ENCODE measurements at regions not wholly inside any gene's neighbourhood (a gene's known extent, or its start where the extent isn't known, plus 50 kb on each side); places are given as distances from the start of the nearest gene placed in this dataset.

DNA sequence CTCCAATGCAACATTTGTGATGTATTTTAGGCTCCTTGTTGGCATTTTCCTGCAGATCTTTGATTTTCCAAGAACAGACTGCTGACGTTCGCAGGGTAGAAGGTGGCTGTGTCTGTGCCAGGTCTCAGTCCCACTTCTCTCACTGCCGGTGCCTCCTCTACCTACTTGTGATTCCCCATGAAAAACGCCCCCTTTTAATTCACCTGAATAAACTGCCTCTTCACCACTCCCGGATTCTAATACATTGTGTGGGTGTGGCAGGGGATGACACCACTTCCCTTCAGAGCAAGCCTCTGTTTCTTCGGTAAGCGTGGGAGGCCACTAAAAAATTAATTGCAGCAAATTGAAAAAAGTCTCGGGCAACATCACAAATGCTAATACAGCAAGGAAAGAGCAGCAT lies 96.1 kb upstream of the FAM9B start:
- H3K4me1 ChIP-seq (ENCODE audit: insufficient read depth) = no peaks in the 10 kb centered on the region
- no peaks in the 10 kb centered on the region for H3K9me2 ChIP-seq (ENCODE audit: insufficient read depth)
- H3K9me3 Mint-ChIP-seq = peaks cover 4% of the 10 kb centered on the region; the same call in 2 of the 3 replicates
- no peak overlapping the region for H2AFZ ChIP-seq
- no peaks in the 10 kb centered on the region for H3K79me2 ChIP-seq (replicated peaks; ENCODE audit: insufficient read depth)
- H4K20me1 ChIP-seq (replicated peaks; ENCODE audit: insufficient read depth) = no peaks in the 10 kb centered on the region
- no peaks in the 10 kb centered on the region for H3F3A ChIP-seq (replicated peaks; ENCODE audit: low read depth)
- no peak for DNase-seq (ENCODE audit: low spot score)
- no peak for ATAC-seq
- TF ChIP-seq, protein P1, sequence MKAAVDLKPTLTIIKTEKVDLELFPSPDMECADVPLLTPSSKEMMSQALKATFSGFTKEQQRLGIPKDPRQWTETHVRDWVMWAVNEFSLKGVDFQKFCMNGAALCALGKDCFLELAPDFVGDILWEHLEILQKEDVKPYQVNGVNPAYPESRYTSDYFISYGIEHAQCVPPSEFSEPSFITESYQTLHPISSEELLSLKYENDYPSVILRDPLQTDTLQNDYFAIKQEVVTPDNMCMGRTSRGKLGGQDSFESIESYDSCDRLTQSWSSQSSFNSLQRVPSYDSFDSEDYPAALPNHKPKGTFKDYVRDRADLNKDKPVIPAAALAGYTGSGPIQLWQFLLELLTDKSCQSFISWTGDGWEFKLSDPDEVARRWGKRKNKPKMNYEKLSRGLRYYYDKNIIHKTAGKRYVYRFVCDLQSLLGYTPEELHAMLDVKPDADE (IDR thresholded peaks at IDR 0.05) = no peak
- TF ChIP-seq CREB1 (CRISPR knock-in tag; IDR thresholded peaks at IDR 0.05; ENCODE audit: low read depth) (no peak), NANOG (IDR thresholded peaks at IDR 0.05; ENCODE audit: borderline replicate concordance) (no peak), ZNF331 (CRISPR knock-in tag; IDR thresholded peaks at IDR 0.05; ENCODE audit: low read depth) (no peak), EZH2phosphoT487 (IDR thresholded peaks at IDR 0.05; ENCODE audit: unreplicated experiment) (no peak), POLR2AphosphoS5 (IDR thresholded peaks at IDR 0.05; ENCODE audit: low read depth) (no peak), JUNB (IDR thresholded peaks at IDR 0.05; ENCODE audit: unreplicated experiment) (no peak), STAT1 (IDR thresholded peaks at IDR 0.05; ENCODE audit: unreplicated experiment) (no peak), ZNF114 (CRISPR knock-in tag; IDR thresholded peaks at IDR 0.05) (no peak)
- TF ChIP-seq, protein P2, sequence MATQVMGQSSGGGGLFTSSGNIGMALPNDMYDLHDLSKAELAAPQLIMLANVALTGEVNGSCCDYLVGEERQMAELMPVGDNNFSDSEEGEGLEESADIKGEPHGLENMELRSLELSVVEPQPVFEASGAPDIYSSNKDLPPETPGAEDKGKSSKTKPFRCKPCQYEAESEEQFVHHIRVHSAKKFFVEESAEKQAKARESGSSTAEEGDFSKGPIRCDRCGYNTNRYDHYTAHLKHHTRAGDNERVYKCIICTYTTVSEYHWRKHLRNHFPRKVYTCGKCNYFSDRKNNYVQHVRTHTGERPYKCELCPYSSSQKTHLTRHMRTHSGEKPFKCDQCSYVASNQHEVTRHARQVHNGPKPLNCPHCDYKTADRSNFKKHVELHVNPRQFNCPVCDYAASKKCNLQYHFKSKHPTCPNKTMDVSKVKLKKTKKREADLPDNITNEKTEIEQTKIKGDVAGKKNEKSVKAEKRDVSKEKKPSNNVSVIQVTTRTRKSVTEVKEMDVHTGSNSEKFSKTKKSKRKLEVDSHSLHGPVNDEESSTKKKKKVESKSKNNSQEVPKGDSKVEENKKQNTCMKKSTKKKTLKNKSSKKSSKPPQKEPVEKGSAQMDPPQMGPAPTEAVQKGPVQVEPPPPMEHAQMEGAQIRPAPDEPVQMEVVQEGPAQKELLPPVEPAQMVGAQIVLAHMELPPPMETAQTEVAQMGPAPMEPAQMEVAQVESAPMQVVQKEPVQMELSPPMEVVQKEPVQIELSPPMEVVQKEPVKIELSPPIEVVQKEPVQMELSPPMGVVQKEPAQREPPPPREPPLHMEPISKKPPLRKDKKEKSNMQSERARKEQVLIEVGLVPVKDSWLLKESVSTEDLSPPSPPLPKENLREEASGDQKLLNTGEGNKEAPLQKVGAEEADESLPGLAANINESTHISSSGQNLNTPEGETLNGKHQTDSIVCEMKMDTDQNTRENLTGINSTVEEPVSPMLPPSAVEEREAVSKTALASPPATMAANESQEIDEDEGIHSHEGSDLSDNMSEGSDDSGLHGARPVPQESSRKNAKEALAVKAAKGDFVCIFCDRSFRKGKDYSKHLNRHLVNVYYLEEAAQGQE (IDR thresholded peaks at IDR 0.05; ENCODE audit: unreplicated experiment) = no peak
- no peaks in the 10 kb centered on the region for H3K27me3 ChIP-seq (ENCODE audit: insufficient read depth)
- H3K4me1 Mint-ChIP-seq = peaks cover 11% of the 10 kb centered on the region
- peaks cover 6% of the 10 kb centered on the region for H3K36me3 Mint-ChIP-seq (ENCODE audit: low read depth)
- no peak overlapping the region for H3K27ac Mint-ChIP-seq
- no peaks in the 10 kb centered on the region for H3K36me3 ChIP-seq (ENCODE audit: insufficient read depth)
- no peak overlapping the region for H3K4me3 ChIP-seq
- no peak overlapping the region for H3K4me2 ChIP-seq
- no peak overlapping the region for H3K27ac ChIP-seq (ENCODE audit: low read depth)
- no peak overlapping the region for H3K4me3 Mint-ChIP-seq
- peaks cover 1% of the 10 kb centered on the region for H3K27me3 Mint-ChIP-seq (ENCODE audit: insufficient read depth, low read depth, poor library complexity)

DNA sequence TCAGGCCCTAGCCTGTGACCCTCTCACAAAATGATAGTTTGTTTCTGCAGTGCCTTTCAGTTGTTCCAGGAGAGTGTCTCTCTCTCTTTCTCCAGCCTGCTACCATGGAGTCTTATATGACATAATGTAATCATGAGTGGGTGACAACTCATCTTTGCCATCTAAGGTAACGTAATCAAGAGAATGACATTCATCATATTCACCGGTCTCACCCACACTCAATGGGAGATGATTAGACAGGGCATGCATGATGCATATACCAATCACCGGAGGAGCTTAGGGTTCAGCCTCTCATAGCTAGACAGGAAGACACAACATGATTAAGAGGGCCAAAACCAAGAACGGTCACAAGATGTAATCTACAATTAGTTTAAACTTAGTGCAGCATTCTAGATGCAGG lies 97.1 kb upstream of the FAM9B start:
- no peak overlapping the region for H3K4me2 ChIP-seq
- no peak overlapping the region for H3K4me3 ChIP-seq
- H3K36me3 ChIP-seq (ENCODE audit: insufficient read depth) = no peaks in the 10 kb centered on the region
- Mint-ChIP-seq H3K4me1 (peaks cover 11% of the 10 kb centered on the region), H3K9me3 (peaks cover 4% of the 10 kb centered on the region; the same call in 2 of the 3 replicates), H3K4me3 (no peak overlapping the region), H3K27me3 (ENCODE audit: insufficient read depth, low read depth, poor library complexity) (peaks cover 1% of the 10 kb centered on the region), H3K27ac (no peak overlapping the region), H3K36me3 (ENCODE audit: low read depth) (peaks cover 6% of the 10 kb centered on the region)
- ATAC-seq (no peak), DNase-seq (ENCODE audit: low spot score) (no peak)
- H2AFZ ChIP-seq = no peak overlapping the region
- no peaks in the 10 kb centered on the region for H3K4me1 ChIP-seq (ENCODE audit: insufficient read depth)
- no peaks in the 10 kb centered on the region for H3F3A ChIP-seq (replicated peaks; ENCODE audit: low read depth)
- no peak overlapping the region for H3K27ac ChIP-seq (ENCODE audit: low read depth)
- H3K27me3 ChIP-seq (ENCODE audit: insufficient read depth) = no peaks in the 10 kb centered on the region
- no peaks in the 10 kb centered on the region for H3K79me2 ChIP-seq (replicated peaks; ENCODE audit: insufficient read depth)
- H4K20me1 ChIP-seq (replicated peaks; ENCODE audit: insufficient read depth) = no peaks in the 10 kb centered on the region
- no peaks in the 10 kb centered on the region for H3K9me2 ChIP-seq (ENCODE audit: insufficient read depth)
- TF ChIP-seq ZNF331 (CRISPR knock-in tag; IDR thresholded peaks at IDR 0.05; ENCODE audit: low read depth) (no peak), EZH2phosphoT487 (IDR thresholded peaks at IDR 0.05; ENCODE audit: unreplicated experiment) (no peak), NANOG (IDR thresholded peaks at IDR 0.05; ENCODE audit: borderline replicate concordance) (no peak), ZNF114 (CRISPR knock-in tag; IDR thresholded peaks at IDR 0.05) (no peak)
- TF ChIP-seq, protein P3, sequence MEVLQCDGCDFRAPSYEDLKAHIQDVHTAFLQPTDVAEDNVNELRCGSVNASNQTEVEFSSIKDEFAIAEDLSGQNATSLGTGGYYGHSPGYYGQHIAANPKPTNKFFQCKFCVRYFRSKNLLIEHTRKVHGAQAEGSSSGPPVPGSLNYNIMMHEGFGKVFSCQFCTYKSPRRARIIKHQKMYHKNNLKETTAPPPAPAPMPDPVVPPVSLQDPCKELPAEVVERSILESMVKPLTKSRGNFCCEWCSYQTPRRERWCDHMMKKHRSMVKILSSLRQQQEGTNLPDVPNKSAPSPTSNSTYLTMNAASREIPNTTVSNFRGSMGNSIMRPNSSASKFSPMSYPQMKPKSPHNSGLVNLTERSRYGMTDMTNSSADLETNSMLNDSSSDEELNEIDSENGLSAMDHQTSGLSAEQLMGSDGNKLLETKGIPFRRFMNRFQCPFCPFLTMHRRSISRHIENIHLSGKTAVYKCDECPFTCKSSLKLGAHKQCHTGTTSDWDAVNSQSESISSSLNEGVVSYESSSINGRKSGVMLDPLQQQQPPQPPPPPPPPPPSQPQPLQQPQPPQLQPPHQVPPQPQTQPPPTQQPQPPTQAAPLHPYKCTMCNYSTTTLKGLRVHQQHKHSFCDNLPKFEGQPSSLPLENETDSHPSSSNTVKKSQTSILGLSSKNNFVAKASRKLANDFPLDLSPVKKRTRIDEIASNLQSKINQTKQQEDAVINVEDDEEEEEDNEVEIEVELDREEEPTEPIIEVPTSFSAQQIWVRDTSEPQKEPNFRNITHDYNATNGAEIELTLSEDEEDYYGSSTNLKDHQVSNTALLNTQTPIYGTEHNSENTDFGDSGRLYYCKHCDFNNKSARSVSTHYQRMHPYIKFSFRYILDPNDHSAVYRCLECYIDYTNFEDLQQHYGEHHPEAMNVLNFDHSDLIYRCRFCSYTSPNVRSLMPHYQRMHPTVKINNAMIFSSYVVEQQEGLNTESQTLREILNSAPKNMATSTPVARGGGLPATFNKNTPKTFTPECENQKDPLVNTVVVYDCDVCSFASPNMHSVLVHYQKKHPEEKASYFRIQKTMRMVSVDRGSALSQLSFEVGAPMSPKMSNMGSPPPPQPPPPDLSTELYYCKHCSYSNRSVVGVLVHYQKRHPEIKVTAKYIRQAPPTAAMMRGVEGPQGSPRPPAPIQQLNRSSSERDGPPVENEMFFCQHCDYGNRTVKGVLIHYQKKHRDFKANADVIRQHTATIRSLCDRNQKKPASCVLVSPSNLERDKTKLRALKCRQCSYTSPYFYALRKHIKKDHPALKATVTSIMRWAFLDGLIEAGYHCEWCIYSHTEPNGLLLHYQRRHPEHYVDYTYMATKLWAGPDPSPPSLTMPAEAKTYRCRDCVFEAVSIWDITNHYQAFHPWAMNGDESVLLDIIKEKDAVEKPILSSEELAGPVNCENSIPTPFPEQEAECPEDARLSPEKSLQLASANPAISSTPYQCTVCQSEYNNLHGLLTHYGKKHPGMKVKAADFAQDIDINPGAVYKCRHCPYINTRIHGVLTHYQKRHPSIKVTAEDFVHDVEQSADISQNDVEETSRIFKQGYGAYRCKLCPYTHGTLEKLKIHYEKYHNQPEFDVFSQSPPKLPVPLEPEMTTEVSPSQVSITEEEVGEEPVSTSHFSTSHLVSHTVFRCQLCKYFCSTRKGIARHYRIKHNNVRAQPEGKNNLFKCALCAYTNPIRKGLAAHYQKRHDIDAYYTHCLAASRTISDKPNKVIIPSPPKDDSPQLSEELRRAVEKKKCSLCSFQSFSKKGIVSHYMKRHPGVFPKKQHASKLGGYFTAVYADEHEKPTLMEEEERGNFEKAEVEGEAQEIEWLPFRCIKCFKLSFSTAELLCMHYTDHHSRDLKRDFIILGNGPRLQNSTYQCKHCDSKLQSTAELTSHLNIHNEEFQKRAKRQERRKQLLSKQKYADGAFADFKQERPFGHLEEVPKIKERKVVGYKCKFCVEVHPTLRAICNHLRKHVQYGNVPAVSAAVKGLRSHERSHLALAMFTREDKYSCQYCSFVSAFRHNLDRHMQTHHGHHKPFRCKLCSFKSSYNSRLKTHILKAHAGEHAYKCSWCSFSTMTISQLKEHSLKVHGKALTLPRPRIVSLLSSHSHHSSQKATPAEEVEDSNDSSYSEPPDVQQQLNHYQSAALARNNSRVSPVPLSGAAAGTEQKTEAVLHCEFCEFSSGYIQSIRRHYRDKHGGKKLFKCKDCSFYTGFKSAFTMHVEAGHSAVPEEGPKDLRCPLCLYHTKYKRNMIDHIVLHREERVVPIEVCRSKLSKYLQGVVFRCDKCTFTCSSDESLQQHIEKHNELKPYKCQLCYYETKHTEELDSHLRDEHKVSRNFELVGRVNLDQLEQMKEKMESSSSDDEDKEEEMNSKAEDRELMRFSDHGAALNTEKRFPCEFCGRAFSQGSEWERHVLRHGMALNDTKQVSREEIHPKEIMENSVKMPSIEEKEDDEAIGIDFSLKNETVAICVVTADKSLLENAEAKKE (CRISPR knock-in tag; IDR thresholded peaks at IDR 0.05) = no peak

Measured in GM23338 (cell line).